BJ (cell line): ENCODE measurements at regions not wholly inside any gene's neighbourhood (a gene's known extent, or its start where the extent isn't known, plus 50 kb on each side); places are given as distances from the start of the nearest gene placed in this dataset. TPM values are rescaled to one million over a fixed set of nuclear protein-coding genes. Genes with fewer than 3 reads are reported as not detected.

Experiments used
- CTCF ChIA-PET: fragments of 350-600 bp; formaldehyde crosslinking; extraction: SDS; loops from one replicate; lab custom pipeline; 2021; ENCODE audit warnings: antibody characterized with exemption, inconsistent platforms; lab: Yijun Ruan, JAX
- POLR2A ChIA-PET: fragments of 300-600 bp; sonication (Branson Sonifier 250); formaldehyde crosslinking; extraction: SDS; loops from one replicate; lab custom pipeline; 2021; ENCODE audit warnings: antibody characterized with exemption; lab: Charles Lee
- DNase-seq: peaks from one replicate; pipeline ENCODE4 v3.0.0-alpha.2; 2011; ENCODE audit warnings: low read depth
- H3K27me3 ChIP-seq: 2 replicates; pipeline ENCODE4 v1.6.0; 2011; ENCODE audit warnings: low read length; ENCODE audit not compliant: control insufficient read depth, insufficient read depth
- H3K36me3 ChIP-seq: 2 replicates; pipeline ENCODE4 v1.5.1; 2011; ENCODE audit warnings: low read length; ENCODE audit not compliant: control insufficient read depth, insufficient read depth
- H3K4me3 ChIP-seq: 2 replicates; pipeline ENCODE4 v1.5.1; 2011; ENCODE audit warnings: low read depth, mild to moderate bottlenecking, control low read depth, low read length
- CTCF ChIP-seq: IDR thresholded peaks from 2 replicates; pipeline ENCODE4 v1.5.1; 2011; ENCODE audit warnings: low read depth, mild to moderate bottlenecking, control low read depth, inconsistent platforms, low read length, moderate library complexity; ENCODE audit not compliant: insufficient read depth
- small RNA-seq: library from RNA; depleted of rRNA; stranded (forward); fragments of <200 nt; gene quantifications from one replicate; pipeline ENCODE3, GENCODE V24; 2012; ENCODE audit warnings: low replicate concordance, low read depth; ENCODE audit not compliant: insufficient read length

- POLR2A ChIA-PET = no interaction called here
- Histone ChIP-seq H3K27me3 (no peaks in the 10 kb centered on the region; the same call in 1 of the 2 replicates), H3K4me3 (no peak overlapping the region), H3K36me3 (no peaks in the 10 kb centered on the region)
- no peak for TF ChIP-seq CTCF
- DNase-seq = no peak
- CTCF ChIA-PET = no interaction called here
Measured at GRCh38 chr6:109224994-109225393, 129.7 kb downstream of the CEP57L1 start.

GRCh38 chr6:109224107-109224875, 129.0 kb downstream of the CEP57L1 start:
- POLR2A ChIA-PET = no interaction called here
- H3K4me3 ChIP-seq = no peak overlapping the region
- no peak for DNase-seq
- H3K27me3 ChIP-seq = no peaks in the 10 kb centered on the region; the same call in 1 of the 2 replicates
- no peaks in the 10 kb centered on the region for H3K36me3 ChIP-seq
- no peak for TF ChIP-seq CTCF
- CTCF ChIA-PET = no interaction called here

GRCh38 chr6:109222848-109223247, 127.5 kb downstream of the CEP57L1 start:
- ChIA-PET CTCF (interaction anchor here (1.0 kb wide), 1 partner anchor 20 kb away, joined by 3 read pairs; no protein-coding TSS in a partner anchor), POLR2A (no interaction called here)
- DNase-seq = no peak
- Histone ChIP-seq H3K4me3 (no peak overlapping the region), H3K27me3 (no peaks in the 10 kb centered on the region; the same call in 1 of the 2 replicates), H3K36me3 (no peaks in the 10 kb centered on the region)
- no peak for TF ChIP-seq CTCF

GRCh38 chr6:109221543-109222195, 126.4 kb downstream of the CEP57L1 start:
- no peak for TF ChIP-seq CTCF
- CTCF ChIA-PET = no interaction called here
- DNase-seq = no peak
- Histone ChIP-seq H3K36me3 (no peaks in the 10 kb centered on the region), H3K4me3 (no peak overlapping the region), H3K27me3 (no peaks in the 10 kb centered on the region; the same call in 1 of the 2 replicates)
- POLR2A ChIA-PET = no interaction called here

Small RNA genes lying in the stretch of these regions (small RNA-seq; reads per million reads assigned to genes)
- gene AL359711.1 (not detected), gene RNY3P11 (not detected)
